Panc1 (cell line): ENCODE measurements at regions not wholly inside any gene's neighbourhood (a gene's known extent, or its start where the extent isn't known, plus 50 kb on each side); places are given as distances from the start of the nearest gene placed in this dataset.

ENCODE experiments used
- ATAC-seq: fragments of 200-7000 bp; cut with Tn5 transposase; 2 replicates; pipeline ENCODE4 v1.9.1; 2020; ENCODE audit warnings: mild to moderate bottlenecking, moderate library complexity
- BruUV-seq: library from RNA; stranded (reverse); fragments of 400-500 nt; replicated peaks from 2 replicates; lab custom pipeline; 2021; lab: Mats Ljungman, UMichigan
- CTCF ChIA-PET: fragments of 300-600 bp; sonication (Branson Sonifier 250); formaldehyde crosslinking; loops from one replicate; lab custom pipeline; 2022; ENCODE audit warnings: antibody characterized with exemption; lab: Charles Lee
- POLR2A ChIA-PET: fragments of 300-600 bp; sonication (Branson Sonifier 250); formaldehyde crosslinking; loops from one replicate; lab custom pipeline; 2022; ENCODE audit warnings: antibody characterized with exemption; lab: Charles Lee
- DNase-seq: peaks from one replicate; pipeline ENCODE4 v3.0.0-alpha.2; 2010; ENCODE audit warnings: low read depth, low spot score
- H3K27ac ChIP-seq: 2 replicates; pipeline ENCODE4 v1.5.1; 2011; ENCODE audit warnings: mild to moderate bottlenecking, low read length, inconsistent platforms
- H3K27me3 ChIP-seq: fragments of 200-500 bp; sonication (Bioruptor generic); 2 replicates; pipeline ENCODE4 v1.6.0; 2014; ENCODE audit warnings: low read length, inconsistent platforms; ENCODE audit not compliant: control insufficient read depth, insufficient read depth
- H3K36me3 ChIP-seq: fragments of 200-500 bp; sonication (Bioruptor generic); 2 replicates; pipeline ENCODE4 v1.5.1; 2014; ENCODE audit warnings: inconsistent platforms, mild to moderate bottlenecking, low read length, moderate library complexity; ENCODE audit not compliant: control insufficient read depth, insufficient read depth
- H3K4me1 ChIP-seq: 2 replicates; pipeline ENCODE4 v1.5.1; 2011; ENCODE audit warnings: inconsistent platforms, mild to moderate bottlenecking, low read length, moderate library complexity; ENCODE audit not compliant: control insufficient read depth, insufficient read depth
- H3K4me3 ChIP-seq, 2 experiments: 2 replicates each; pipeline ENCODE4 v1.5.1; 2011 to 2012; ENCODE audit warnings: low read depth in 2 of 2, low read length in 2 of 2, mild to moderate bottlenecking in 2 of 2, inconsistent platforms in 1 of 2, moderate library complexity in 1 of 2
- H3K9me3 ChIP-seq: fragments of 200-500 bp; sonication (Bioruptor generic); 2 replicates; pipeline ENCODE4 v1.5.1; 2014; ENCODE audit warnings: low read depth, mild to moderate bottlenecking, inconsistent platforms, low read length, moderate library complexity; ENCODE audit not compliant: control insufficient read depth, insufficient read depth
- CTCF ChIP-seq: fragments of 450-650 bp; IDR thresholded peaks from 2 replicates; pipeline ENCODE4 v1.5.1; 2017; ENCODE audit warnings: mild to moderate bottlenecking
- POLR2AphosphoS5 ChIP-seq: IDR thresholded peaks from 2 replicates; pipeline ENCODE4 v1.6.1; 2012; ENCODE audit warnings: mild to moderate bottlenecking, low read depth, low read length, moderate library complexity
- REST ChIP-seq, 2 experiments: IDR thresholded peaks; 2 replicates each; pipeline ENCODE4 v1.6.1; 2011 to 2012; ENCODE audit warnings: low read depth in 2 of 2, control low read depth in 1 of 2, low read length in 1 of 2, mild to moderate bottlenecking in 1 of 2, moderate library complexity in 1 of 2; ENCODE audit not compliant: insufficient read depth in 1 of 2
- SIN3A ChIP-seq: IDR thresholded peaks from 2 replicates; pipeline ENCODE4 v1.6.1; 2012; ENCODE audit warnings: low read depth, mild to moderate bottlenecking, low read length, moderate library complexity, borderline replicate concordance; ENCODE audit not compliant: insufficient read depth
- TCF7L2 ChIP-seq: IDR thresholded peaks from 2 replicates; pipeline ENCODE4 v1.6.1; 2011; ENCODE audit warnings: mild to moderate bottlenecking, low read depth, low read length, inconsistent platforms
- in situ Hi-C: cut with HindIII; loops from 2 replicates; pipeline ENCODE4 v1.10.0; 2016; ENCODE audit warnings: low sequenced_read_pairs, low pct_unique_long_range_greater_than_20kb
- intact Hi-C: fragments of 100-400 bp; cut with micrococcal nuclease; formaldehyde crosslinking; loops from one replicate; pipeline ENCODE4 v1.10.0; 2022; ENCODE audit not compliant: unreplicated experiment

GRCh38 chr19:34600366-34600765, 76.6 kb downstream of the SCGB2B2 start:
- H3K27ac ChIP-seq: no peak overlapping the region

GRCh38 chr19:34598217-34599155, 78.5 kb downstream of the SCGB2B2 start:
- Histone ChIP-seq H3K4me3 (no peak overlapping the region), H3K9me3 (no peaks in the 10 kb centered on the region), H3K27ac (no peak overlapping the region), H3K4me1 (no peaks in the 10 kb centered on the region), H3K27me3 (no peaks in the 10 kb centered on the region), H3K36me3 (no peaks in the 10 kb centered on the region)
- in situ Hi-C loops (no loop called here), intact Hi-C loops (no loop called here)
- BruUV-seq: no TSS peak
- DNase-seq (no peak), ATAC-seq (no peak)
- CTCF ChIA-PET: no interaction called here
- POLR2A ChIA-PET: no interaction called here
- TF ChIP-seq CTCF (no peak), TCF7L2 (no peak), POLR2AphosphoS5 (no peak), SIN3A (no peak)

More at GRCh38 chr19:34600366-34600765, 76.6 kb downstream of the SCGB2B2 start:
- H3K9me3 ChIP-seq: no peaks in the 10 kb centered on the region
- BruUV-seq: no TSS peak
- CTCF ChIA-PET: no interaction called here
- ATAC-seq: no peak
- POLR2A ChIA-PET: no interaction called here
- H3K36me3 ChIP-seq: no peaks in the 10 kb centered on the region
- intact Hi-C loops: no loop called here
- no peaks in the 10 kb centered on the region for H3K4me1 ChIP-seq
- in situ Hi-C loops: no loop called here
- no peak for DNase-seq
- H3K27me3 ChIP-seq: no peaks in the 10 kb centered on the region
- H3K4me3 ChIP-seq: no peak overlapping the region
- no peak for TF ChIP-seq TCF7L2
- TF ChIP-seq CTCF: no peak
- no peak for TF ChIP-seq POLR2AphosphoS5
- no peak for TF ChIP-seq SIN3A
- no peak for TF ChIP-seq REST (IDR thresholded peaks at IDR 0.05; ENCODE audit: insufficient read depth in 1 of 2, low read depth in 2 of 2, low read length in 1 of 2)
